ENCODE measurements at regions not wholly inside any gene's neighbourhood (a gene's known extent, or its start where the extent isn't known, plus 50 kb on each side); places are given as distances from the start of the nearest gene placed in this dataset.
"Not testable (repeated sequence)": the region's sequence is repeated elsewhere in the genome, so short reads cannot be mapped to it uniquely, and the experiment has no call there.

GRCh38 chr5:114070093-114070722 lies 291.7 kb upstream of the KCNN2 start:
- Mint-ChIP-seq H3K27ac (no peak overlapping the region), H3K36me3 (no peaks in the 10 kb centered on the region), H3K9me3 (ENCODE audit: low read depth) (no peaks in the 10 kb centered on the region), H3K27me3 (no peaks in the 10 kb centered on the region), H3K4me1 (no peaks in the 10 kb centered on the region), H3K4me3 (no peak overlapping the region)
- ATAC-seq: no peak
- CTCF ChIA-PET: no interaction called here
- no peak for DNase-seq

- peaks cover 10% of the 10 kb centered on the region for H3K9me3 Mint-ChIP-seq (ENCODE audit: low read depth)
- CTCF ChIA-PET: no interaction called here
- DNase-seq (no peak), ATAC-seq (no peak)
- H3K4me3 Mint-ChIP-seq: no peak overlapping the region
- no peaks in the 10 kb centered on the region for H3K36me3 Mint-ChIP-seq
- no peaks in the 10 kb centered on the region for H3K27me3 Mint-ChIP-seq
- H3K27ac Mint-ChIP-seq: no peak overlapping the region
- no peaks in the 10 kb centered on the region for H3K4me1 Mint-ChIP-seq
Measured at GRCh38 chr5:114089259-114089658, 272.6 kb upstream of the KCNN2 start.

DNA sequence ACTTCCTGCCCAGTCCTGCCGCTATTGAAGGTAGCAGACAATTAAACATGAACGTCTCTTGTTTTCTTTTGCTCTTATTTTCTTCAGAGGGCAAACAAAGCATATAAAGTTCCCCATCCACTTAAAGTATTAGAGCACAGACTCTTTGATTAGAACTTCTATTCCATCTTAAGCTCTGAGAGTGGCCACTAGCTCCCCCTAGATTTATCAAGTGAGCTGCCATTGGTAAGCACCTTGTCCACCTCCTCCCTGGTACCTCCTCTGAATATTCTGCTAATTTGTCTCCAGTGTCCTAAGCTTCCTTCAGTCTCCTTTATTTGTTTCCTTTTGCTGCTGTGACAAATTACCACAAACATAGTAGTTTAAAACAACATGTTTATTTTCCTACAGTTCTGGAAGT lies 264.3 kb upstream of the KCNN2 start:
- H3K9me3 Mint-ChIP-seq (ENCODE audit: low read depth): peaks cover 4% of the 10 kb centered on the region
- H3K4me3 Mint-ChIP-seq: no peak overlapping the region
- CTCF ChIA-PET: no interaction called here
- no peak for DNase-seq
- ATAC-seq: no peak
- no peaks in the 10 kb centered on the region for H3K27me3 Mint-ChIP-seq
- H3K36me3 Mint-ChIP-seq: no peaks in the 10 kb centered on the region
- H3K27ac Mint-ChIP-seq: no peak overlapping the region
- H3K4me1 Mint-ChIP-seq: no peaks in the 10 kb centered on the region

- ATAC-seq (no peak), DNase-seq (no peak)
- no peak overlapping the region for H3K27ac Mint-ChIP-seq
- no peaks in the 10 kb centered on the region for H3K27me3 Mint-ChIP-seq
- no peaks in the 10 kb centered on the region for H3K36me3 Mint-ChIP-seq
- no peaks in the 10 kb centered on the region for H3K4me1 Mint-ChIP-seq
- H3K9me3 Mint-ChIP-seq (ENCODE audit: low read depth): no peaks in the 10 kb centered on the region
- no peak overlapping the region for H3K4me3 Mint-ChIP-seq
- CTCF ChIA-PET: no interaction called here
Measured at GRCh38 chr5:114099161-114099560, 262.7 kb upstream of the KCNN2 start.

GRCh38 chr5:114101153-114101552 lies 260.7 kb upstream of the KCNN2 start:
- H3K4me3 Mint-ChIP-seq: no peak overlapping the region
- H3K4me1 Mint-ChIP-seq: no peaks in the 10 kb centered on the region
- DNase-seq (no peak), ATAC-seq (no peak)
- H3K9me3 Mint-ChIP-seq (ENCODE audit: low read depth): no peaks in the 10 kb centered on the region
- CTCF ChIA-PET: no interaction called here
- H3K27ac Mint-ChIP-seq: no peak overlapping the region
- H3K36me3 Mint-ChIP-seq: no peaks in the 10 kb centered on the region
- H3K27me3 Mint-ChIP-seq: no peaks in the 10 kb centered on the region

DNA sequence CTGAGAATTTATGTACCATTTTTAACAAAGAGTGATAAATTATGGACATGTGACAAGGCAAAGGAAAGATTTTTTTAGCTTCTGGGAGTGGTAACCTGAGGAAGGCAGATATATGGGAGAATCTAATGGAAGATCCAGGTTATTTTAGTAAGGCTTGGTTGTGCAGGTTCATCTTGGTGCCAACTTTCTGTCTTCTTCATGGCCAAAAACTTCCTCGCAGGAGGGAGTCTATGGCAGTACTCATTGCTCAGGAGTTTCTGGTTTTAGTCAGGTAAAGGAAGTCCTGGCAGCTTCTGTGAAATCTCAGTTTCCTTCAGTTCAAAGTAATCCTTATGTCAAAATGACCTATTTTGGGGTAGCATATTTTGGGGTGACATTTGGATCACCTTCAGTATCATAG lies 248.3 kb upstream of the KCNN2 start:
- no peaks in the 10 kb centered on the region for H3K9me3 Mint-ChIP-seq (ENCODE audit: low read depth)
- no peaks in the 10 kb centered on the region for H3K27me3 Mint-ChIP-seq
- H3K36me3 Mint-ChIP-seq: no peaks in the 10 kb centered on the region
- H3K4me1 Mint-ChIP-seq: no peaks in the 10 kb centered on the region
- no peak overlapping the region for H3K4me3 Mint-ChIP-seq
- H3K27ac Mint-ChIP-seq: no peak overlapping the region
- no peak for DNase-seq
- CTCF ChIA-PET: no interaction called here
- ATAC-seq: no peak

DNA sequence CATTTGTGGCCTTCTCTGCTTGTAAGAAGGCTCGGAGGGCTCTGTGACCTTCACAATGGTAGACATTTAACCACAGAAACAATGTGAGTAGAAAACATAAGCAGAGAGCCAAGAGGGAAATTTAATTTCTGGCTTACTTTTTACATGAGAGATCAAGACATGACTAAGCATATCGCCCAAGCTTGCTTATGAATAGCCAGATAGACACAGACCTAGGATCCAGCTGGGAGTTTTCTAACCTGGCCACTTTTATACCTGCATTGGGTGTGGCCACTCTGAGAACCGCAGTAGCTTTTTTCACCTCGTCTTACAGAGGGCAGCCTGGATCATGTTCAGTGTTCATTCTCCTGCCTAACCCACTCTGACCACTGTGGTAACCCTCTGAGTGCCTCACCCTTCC lies 244.9 kb upstream of the KCNN2 start:
- CTCF ChIA-PET: interaction anchor here (1.1 kb wide), 1 partner anchor 11 kb away, joined by 3 read pairs; no protein-coding TSS in a partner anchor

DNA sequence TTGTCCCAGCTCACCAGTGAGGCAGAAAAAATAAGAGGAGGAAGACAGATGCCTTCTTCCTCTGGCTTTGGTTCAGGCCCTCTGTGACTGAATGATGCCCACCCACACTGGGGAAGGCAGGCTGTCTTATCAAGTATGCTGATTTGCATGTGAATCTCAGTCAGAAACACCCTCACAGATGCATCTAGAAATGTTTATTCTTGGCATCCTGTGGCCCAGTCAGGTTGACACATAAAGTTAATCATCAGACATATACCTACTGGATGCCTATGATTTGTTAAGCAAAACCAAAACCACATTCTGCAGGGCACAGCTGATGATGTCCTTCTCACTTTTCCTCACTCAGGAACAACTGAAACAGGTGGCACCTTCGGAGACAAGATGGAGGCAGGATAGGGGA lies 243.4 kb upstream of the KCNN2 start:
- no peak overlapping the region for H3K27ac Mint-ChIP-seq
- H3K4me3 Mint-ChIP-seq: no peak overlapping the region
- no peaks in the 10 kb centered on the region for H3K9me3 Mint-ChIP-seq (ENCODE audit: low read depth)
- ATAC-seq (no peak), DNase-seq (no peak)
- H3K4me1 Mint-ChIP-seq: no peaks in the 10 kb centered on the region
- H3K36me3 Mint-ChIP-seq: no peaks in the 10 kb centered on the region
- CTCF ChIA-PET: no interaction called here
- H3K27me3 Mint-ChIP-seq: no peaks in the 10 kb centered on the region

More for the DNA sequence above, 244.9 kb upstream of the KCNN2 start:
- ATAC-seq (no peak), DNase-seq (no peak)
- H3K9me3 Mint-ChIP-seq (ENCODE audit: low read depth): no peaks in the 10 kb centered on the region
- H3K27me3 Mint-ChIP-seq: no peaks in the 10 kb centered on the region
- H3K4me1 Mint-ChIP-seq: no peaks in the 10 kb centered on the region
- H3K27ac Mint-ChIP-seq: no peak overlapping the region
- no peaks in the 10 kb centered on the region for H3K36me3 Mint-ChIP-seq
- no peak overlapping the region for H3K4me3 Mint-ChIP-seq

- Mint-ChIP-seq H3K36me3 (no peaks in the 10 kb centered on the region), H3K4me1 (no peaks in the 10 kb centered on the region), H3K9me3 (ENCODE audit: low read depth) (no peaks in the 10 kb centered on the region), H3K4me3 (no peak overlapping the region), H3K27ac (no peak overlapping the region), H3K27me3 (no peaks in the 10 kb centered on the region)
- no peak for DNase-seq
- no peak for ATAC-seq
- CTCF ChIA-PET: no interaction called here
Measured at GRCh38 chr5:114120166-114120565, 241.7 kb upstream of the KCNN2 start.

DNA sequence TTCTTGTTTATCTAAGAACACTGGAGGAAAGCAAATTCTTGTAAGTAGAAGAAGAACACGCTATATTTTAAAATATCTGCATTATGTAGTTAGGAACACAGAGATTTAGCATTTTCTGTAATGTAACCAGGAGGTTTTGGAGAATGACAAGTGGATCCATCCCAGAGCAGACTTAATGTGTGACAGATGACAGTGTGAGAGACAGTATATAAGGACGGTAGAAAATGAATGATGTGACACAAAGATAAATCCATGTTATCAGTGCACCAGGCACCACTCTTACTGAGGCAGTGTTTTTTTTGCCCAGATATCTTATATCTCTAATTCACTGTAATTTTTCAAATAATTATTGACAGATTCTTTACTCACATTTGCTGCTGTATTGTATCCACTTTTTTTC lies 239.0 kb upstream of the KCNN2 start:
- ATAC-seq (no peak), DNase-seq (no peak)
- Mint-ChIP-seq H3K9me3 (ENCODE audit: low read depth) (peaks cover 2% of the 10 kb centered on the region), H3K4me1 (no peaks in the 10 kb centered on the region), H3K4me3 (no peak overlapping the region), H3K27ac (no peak overlapping the region), H3K27me3 (no peaks in the 10 kb centered on the region), H3K36me3 (no peaks in the 10 kb centered on the region)
- CTCF ChIA-PET: no interaction called here

DNA sequence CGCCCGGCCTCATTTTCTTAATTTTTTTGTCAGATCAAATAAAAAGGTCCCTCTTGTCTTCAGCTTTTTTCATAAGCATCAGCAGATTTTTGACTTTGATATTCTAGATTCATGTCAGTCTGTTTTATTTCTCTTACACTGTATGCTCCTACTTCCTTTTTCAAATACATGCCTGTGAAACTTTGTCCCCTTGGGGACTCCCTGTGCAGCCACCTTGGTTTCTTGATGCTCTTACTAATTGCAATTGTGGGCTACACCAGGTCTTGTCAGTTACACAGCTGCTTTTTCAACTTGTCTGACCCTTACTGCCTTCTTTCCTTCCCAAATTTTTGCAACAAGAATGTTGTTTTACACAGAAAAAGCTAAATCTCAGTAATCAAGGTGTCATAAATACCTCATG lies 238.2 kb upstream of the KCNN2 start:
- Mint-ChIP-seq H3K27ac (no peak overlapping the region), H3K36me3 (no peaks in the 10 kb centered on the region), H3K9me3 (ENCODE audit: low read depth) (peaks cover 2% of the 10 kb centered on the region), H3K4me1 (no peaks in the 10 kb centered on the region), H3K27me3 (no peaks in the 10 kb centered on the region), H3K4me3 (no peak overlapping the region)
- CTCF ChIA-PET: interaction anchor here (0.7 kb wide), 1 partner anchor 8 kb away, joined by 5 read pairs; no protein-coding TSS in a partner anchor
- DNase-seq (no peak), ATAC-seq (no peak)

- no peak overlapping the region for H3K4me3 Mint-ChIP-seq
- H3K9me3 Mint-ChIP-seq (ENCODE audit: low read depth): peaks cover 10% of the 10 kb centered on the region
- H3K27ac Mint-ChIP-seq: no peak overlapping the region
- DNase-seq: no peak
- CTCF ChIA-PET: no interaction called here
- ATAC-seq: no peak
- no peaks in the 10 kb centered on the region for H3K27me3 Mint-ChIP-seq
- no peaks in the 10 kb centered on the region for H3K4me1 Mint-ChIP-seq
- no peaks in the 10 kb centered on the region for H3K36me3 Mint-ChIP-seq
Measured at GRCh38 chr5:114146398-114146797, 215.5 kb upstream of the KCNN2 start.

DNA sequence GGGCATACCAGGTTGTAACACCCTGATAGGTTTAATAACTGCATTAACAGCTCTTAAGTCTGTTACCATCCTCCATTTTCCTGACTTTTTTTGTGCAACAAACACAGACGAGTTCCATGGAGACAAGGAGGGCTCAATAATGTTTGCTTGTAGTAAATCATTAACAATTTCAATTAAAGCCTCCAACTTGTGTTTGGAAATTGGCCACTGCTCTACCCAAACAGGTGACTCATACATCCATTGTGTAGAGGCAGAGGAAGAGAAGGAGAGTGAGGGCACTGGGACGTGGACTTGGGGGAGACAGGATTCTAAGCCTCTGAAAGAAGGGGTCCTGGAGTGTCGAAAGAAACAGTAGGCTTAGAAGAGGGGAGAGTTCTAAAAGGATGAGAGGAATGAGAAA lies 213.6 kb upstream of the KCNN2 start:
- no peak for DNase-seq
- CTCF ChIA-PET: no interaction called here
- H3K36me3 Mint-ChIP-seq: no peaks in the 10 kb centered on the region
- no peak overlapping the region for H3K27ac Mint-ChIP-seq
- no peaks in the 10 kb centered on the region for H3K27me3 Mint-ChIP-seq
- ATAC-seq: no peak
- H3K4me3 Mint-ChIP-seq: no peak overlapping the region
- H3K4me1 Mint-ChIP-seq: no peaks in the 10 kb centered on the region
- H3K9me3 Mint-ChIP-seq (ENCODE audit: low read depth): peaks cover 15% of the 10 kb centered on the region

DNA sequence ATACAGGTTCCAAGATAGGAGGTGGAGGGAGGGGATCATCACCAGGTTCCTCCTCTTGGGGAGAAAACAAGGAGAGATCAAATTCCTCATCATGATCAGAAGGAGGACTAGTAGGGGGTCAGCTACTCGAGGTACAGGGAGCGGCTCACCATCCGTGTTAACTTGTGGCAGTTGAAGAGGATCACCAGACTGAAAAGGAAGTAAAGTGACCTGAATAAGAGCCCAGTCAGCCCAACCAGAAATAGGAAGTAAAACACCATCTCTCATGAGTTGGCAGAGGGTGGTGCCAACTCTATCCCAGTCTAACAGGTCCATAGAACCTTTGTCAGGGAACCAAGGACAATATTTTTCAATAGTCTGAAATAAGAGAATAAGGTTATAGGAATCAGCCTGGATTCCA lies 213.1 kb upstream of the KCNN2 start:
- ATAC-seq, DNase-seq, H3K27me3 Mint-ChIP-seq, CTCF ChIA-PET, H3K27ac Mint-ChIP-seq, H3K36me3 Mint-ChIP-seq, H3K4me1 Mint-ChIP-seq, H3K4me3 Mint-ChIP-seq: not testable (repeated sequence)
- H3K9me3 Mint-ChIP-seq (ENCODE audit: low read depth): peaks cover 18% of the 10 kb centered on the region
